HG02759 (cell line): ENCODE measurements at regions not wholly inside any gene's neighbourhood (a gene's known extent, or its start where the extent isn't known, plus 50 kb on each side); places are given as distances from the start of the nearest gene placed in this dataset.
"Not testable (repeated sequence)": the region's sequence is repeated elsewhere in the genome, so short reads cannot be mapped to it uniquely, and the experiment has no call there.

Experiments
- ATAC-seq: cut with Tn5 transposase; IDR thresholded peaks from one replicate; pipeline ENCODE4 v1.9.1; 2021; ENCODE audit warnings: mild to moderate bottlenecking, moderate library complexity; ENCODE audit not compliant: unreplicated experiment

GRCh38 chr6:22738194-22738593 lies 168.8 kb downstream of the HDGFL1 start:
- ATAC-seq, result no peak

DNA sequence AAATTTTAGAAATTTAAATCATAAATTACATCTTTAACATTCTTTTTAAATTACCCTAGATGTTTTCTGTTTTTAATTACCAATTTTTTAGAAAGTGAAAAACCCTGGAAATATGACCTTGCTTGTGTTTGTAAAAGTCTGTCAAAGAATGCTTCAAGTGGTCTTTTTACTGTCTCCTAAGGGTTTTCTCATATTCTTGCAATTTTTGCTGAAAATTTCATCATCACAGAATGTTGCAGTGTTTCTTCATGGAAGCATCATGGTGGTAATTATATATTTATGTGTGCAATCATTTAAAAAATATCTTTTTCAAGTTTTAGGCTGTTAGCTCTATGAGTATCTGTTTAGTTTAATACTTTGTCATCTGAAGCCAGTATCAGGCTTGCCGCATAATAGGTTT lies 178.2 kb downstream of the HDGFL1 start:
- no peak for ATAC-seq

GRCh38 chr6:22748681-22749080 lies 179.3 kb downstream of the HDGFL1 start:
- no peak for ATAC-seq

GRCh38 chr6:22749696-22750095 lies 180.3 kb downstream of the HDGFL1 start:
- ATAC-seq, result no peak

- ATAC-seq, result no peak
These were observed 181.9 kb downstream of the HDGFL1 start for GRCh38 chr6:22751223-22751622.

GRCh38 chr6:22752522-22752921 lies 183.2 kb downstream of the HDGFL1 start:
- ATAC-seq, result no peak

- no peak for ATAC-seq
These were observed 184.7 kb downstream of the HDGFL1 start for GRCh38 chr6:22754061-22754460.

GRCh38 chr6:22755605-22756004 lies 186.2 kb downstream of the HDGFL1 start:
- no peak for ATAC-seq

GRCh38 chr6:22756365-22756764 lies 187.0 kb downstream of the HDGFL1 start:
- ATAC-seq, result no peak

DNA sequence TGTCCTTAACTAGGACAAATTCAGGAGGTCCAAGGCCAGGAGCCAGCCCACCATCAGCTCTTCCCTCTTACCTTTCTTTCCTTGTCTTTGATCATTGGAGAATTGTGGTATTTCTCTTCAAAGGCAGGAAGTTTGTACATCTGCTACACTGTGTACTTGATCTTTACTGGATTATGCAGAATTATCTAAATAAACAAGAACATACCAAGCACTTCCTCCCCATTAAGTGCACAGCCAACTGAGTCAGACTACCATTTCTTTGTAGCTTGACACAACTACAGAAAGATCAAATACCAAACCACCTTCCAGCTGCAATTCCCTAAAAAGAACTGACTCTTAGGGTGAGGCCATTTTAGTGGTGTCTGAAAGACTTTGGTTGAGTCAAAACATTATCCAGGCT lies 195.1 kb downstream of the HDGFL1 start:
- ATAC-seq, result no peak

DNA sequence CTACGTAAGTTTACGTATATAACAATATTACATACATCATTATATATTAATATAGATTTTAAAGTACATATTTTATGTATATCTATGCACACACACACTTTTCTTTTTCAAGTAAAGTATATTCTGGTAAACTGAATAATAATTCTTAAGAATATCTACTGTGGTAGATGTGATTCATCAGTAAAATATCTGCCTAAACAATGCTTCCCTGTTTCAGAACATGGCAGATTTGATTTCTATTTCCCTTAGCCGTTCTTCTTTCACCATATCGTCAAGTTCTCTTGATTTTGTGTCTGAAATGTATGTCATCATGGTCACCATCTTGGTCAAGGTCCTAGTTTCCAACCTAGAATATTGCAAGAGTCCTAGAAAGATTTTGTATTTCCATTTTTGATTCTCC lies 195.6 kb downstream of the HDGFL1 start:
- ATAC-seq, result no peak

GRCh38 chr6:22766979-22767378 lies 197.6 kb downstream of the HDGFL1 start:
- no peak for ATAC-seq

DNA sequence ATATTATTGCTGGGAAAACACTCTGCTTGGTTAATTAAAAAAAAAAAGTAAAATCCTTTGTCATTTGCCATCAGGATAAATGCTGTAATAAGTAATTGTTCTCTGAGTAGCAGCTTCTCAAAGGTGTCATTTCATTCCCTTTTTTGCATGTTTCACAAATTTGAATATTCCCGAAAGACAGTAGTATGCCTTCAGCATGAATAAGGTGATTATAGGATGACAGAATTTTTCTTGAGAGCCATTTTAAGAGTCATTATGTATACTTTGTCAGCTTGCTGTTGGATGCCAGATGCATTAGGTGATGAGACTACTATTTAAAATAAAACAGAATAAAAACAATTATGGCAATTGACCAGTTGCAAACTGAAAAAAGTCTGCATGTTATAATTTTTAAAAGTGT lies 200.7 kb downstream of the HDGFL1 start:
- ATAC-seq, result no peak

GRCh38 chr6:22774129-22774528 lies 204.8 kb downstream of the HDGFL1 start:
- no peak for ATAC-seq

DNA sequence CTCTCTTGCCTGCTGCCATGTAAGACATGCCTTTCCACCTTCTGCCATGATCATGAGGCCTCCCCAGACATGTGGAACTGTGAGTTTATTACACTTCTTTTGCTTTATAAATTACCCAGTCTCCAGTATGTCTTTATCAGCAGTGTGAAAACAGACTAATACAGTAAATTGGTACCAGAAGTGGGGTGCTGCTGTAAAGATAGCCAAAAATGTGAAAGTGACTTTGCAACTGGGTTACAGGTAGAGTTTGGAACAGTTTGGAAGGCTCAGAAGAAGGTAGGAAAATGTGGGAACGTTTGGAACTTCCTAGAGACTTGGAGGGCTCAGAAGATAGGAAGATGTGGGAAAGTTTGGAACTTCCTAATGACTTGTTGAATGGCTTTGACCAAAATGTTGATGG lies 209.1 kb downstream of the HDGFL1 start:
- not testable (repeated sequence) for ATAC-seq

GRCh38 chr6:22779062-22779461 lies 209.7 kb downstream of the HDGFL1 start:
- ATAC-seq, result no peak

GRCh38 chr6:22783931-22784330 lies 214.6 kb downstream of the HDGFL1 start:
- no peak for ATAC-seq

GRCh38 chr6:22784601-22785410 lies 215.4 kb downstream of the HDGFL1 start:
- no peak for ATAC-seq

- no peak for ATAC-seq
These were observed 218.7 kb downstream of the HDGFL1 start for GRCh38 chr6:22788038-22788437.

- no peak for ATAC-seq
These were observed 219.9 kb downstream of the HDGFL1 start for GRCh38 chr6:22789315-22789714.

DNA sequence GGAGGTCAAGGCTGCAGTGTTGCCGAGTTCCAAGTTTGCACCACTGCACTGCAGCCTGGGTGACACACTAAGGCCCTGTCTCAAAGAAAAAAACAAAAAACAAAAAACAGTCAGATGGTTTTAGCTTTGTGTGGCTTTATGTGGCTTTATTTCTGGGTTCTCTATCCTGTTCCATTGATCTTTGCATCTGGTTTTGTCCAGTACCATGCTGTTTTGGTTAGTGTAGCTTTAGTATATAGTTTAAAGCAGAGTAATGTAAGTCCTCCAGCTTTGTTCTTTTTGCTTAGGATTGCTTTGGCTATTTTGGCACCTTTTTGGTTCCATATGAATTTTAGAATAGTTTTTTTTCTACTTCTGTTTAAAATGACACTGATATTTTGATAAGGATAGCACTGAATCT lies 225.5 kb downstream of the HDGFL1 start:
- no peak for ATAC-seq

DNA sequence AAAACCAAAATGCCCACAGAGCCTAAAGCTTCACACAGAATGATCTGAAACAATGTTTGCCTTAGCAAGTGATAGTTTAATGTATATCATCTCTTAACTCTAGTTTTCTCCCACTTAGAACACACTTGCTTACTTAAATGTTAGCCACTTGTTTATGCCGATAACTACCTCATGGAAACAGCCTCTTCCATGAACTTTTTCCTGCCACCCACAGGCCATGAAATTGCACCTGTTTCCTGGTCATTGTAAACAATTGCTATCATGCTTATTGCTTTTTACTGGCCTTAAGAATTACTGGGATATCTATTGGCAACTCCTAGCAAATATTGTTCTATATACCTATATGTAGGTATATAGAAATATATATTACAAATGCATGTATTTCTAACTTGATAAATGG lies 231.1 kb downstream of the HDGFL1 start:
- no peak for ATAC-seq

DNA sequence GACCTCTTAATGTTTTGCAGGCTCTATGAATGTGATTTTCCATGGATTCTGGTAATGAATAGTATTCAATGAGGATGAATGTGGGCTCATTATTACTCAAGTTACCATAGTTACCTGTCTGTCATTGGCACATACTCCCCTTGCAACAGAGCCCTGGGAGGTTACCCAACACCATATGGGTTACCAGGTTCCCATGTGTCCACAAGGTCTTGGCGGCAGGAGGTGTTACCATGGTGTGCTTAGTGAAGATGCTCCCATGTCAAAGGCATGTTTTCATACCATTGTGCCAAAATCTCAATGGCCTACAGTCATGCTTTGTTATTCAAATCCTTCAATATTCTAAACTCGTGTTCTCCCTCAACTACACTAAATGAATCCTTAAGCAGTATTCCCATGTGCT lies 232.5 kb downstream of the HDGFL1 start:
- no peak for ATAC-seq
